ENCODE measurements at regions not wholly inside any gene's neighbourhood (a gene's known extent, or its start where the extent isn't known, plus 50 kb on each side); places are given as distances from the start of the nearest gene placed in this dataset.

GRCh38 chr12:13592063-13592942 lies 389.1 kb downstream of the GRIN2B start:
- DNase-seq, result no peak

- DNase-seq, result no peak
Measured at GRCh38 chr12:13591488-13591887, 389.9 kb downstream of the GRIN2B start.

GRCh38 chr12:13591059-13591458 lies 390.3 kb downstream of the GRIN2B start:
- no peak for DNase-seq

- no peak for DNase-seq
Measured at GRCh38 chr12:13588574-13588973, 392.0 kb downstream of the EMP1 start.

GRCh38 chr12:13587721-13588390 lies 391.3 kb downstream of the EMP1 start:
- no peak for DNase-seq

GRCh38 chr12:13586361-13586760 lies 389.8 kb downstream of the EMP1 start:
- no peak for DNase-seq

- DNase-seq, result no peak
Measured at GRCh38 chr12:13584541-13584940, 388.0 kb downstream of the EMP1 start.

- no peak for DNase-seq
Measured at GRCh38 chr12:13583630-13584029, 387.1 kb downstream of the EMP1 start.

- no peak for DNase-seq
Measured at GRCh38 chr12:13582421-13582820, 385.9 kb downstream of the EMP1 start.

- DNase-seq, result no peak
Measured at GRCh38 chr12:13581031-13581430, 384.5 kb downstream of the EMP1 start.

GRCh38 chr12:13580206-13580605 lies 383.7 kb downstream of the EMP1 start:
- DNase-seq, result no peak

- no peak for DNase-seq
Measured at GRCh38 chr12:13576935-13577500, 380.5 kb downstream of the EMP1 start.

GRCh38 chr12:13573698-13574321 lies 377.3 kb downstream of the EMP1 start:
- peak; percentile 3 for DNase-seq

GRCh38 chr12:13571035-13571434 lies 374.5 kb downstream of the EMP1 start:
- DNase-seq, result no peak

GRCh38 chr12:13570005-13570694 lies 373.6 kb downstream of the EMP1 start:
- no peak for DNase-seq

- DNase-seq, result no peak
Measured at GRCh38 chr12:13566292-13566691, 369.8 kb downstream of the EMP1 start.

- DNase-seq, result no peak
Measured at GRCh38 chr12:13564266-13564810, 367.8 kb downstream of the EMP1 start.

GRCh38 chr12:13563743-13564125 lies 367.2 kb downstream of the EMP1 start:
- DNase-seq, result no peak

- DNase-seq, result no peak
Measured at GRCh38 chr12:13562915-13563742, 366.6 kb downstream of the EMP1 start.

- no peak for DNase-seq
Measured at GRCh38 chr12:13561923-13562322, 365.4 kb downstream of the EMP1 start.

GRCh38 chr12:13559318-13559978 lies 362.9 kb downstream of the EMP1 start:
- DNase-seq, result no peak

Measured in activated CD4-positive, alpha-beta T cell treated with anti-CD3 and anti-CD28 coated beads, Interleukin-2, amount 50 U/mL, for 16 hours (primary cell).